A549 (cell line): ENCODE measurements at regions not wholly inside any gene's neighbourhood (a gene's known extent, or its start where the extent isn't known, plus 50 kb on each side); places are given as distances from the start of the nearest gene placed in this dataset.

ENCODE experiments used
- CBX2 ChIP-seq: fragments of 200-600 bp; sonication (generic); IDR thresholded peaks from 2 replicates; pipeline ENCODE4 v1.6.1; 2016; ENCODE audit warnings: low read depth, mild to moderate bottlenecking, borderline replicate concordance
- CHD2 ChIP-seq: fragments of 150-350 bp; IDR thresholded peaks from 2 replicates; pipeline ENCODE4 v1.6.1; 2014; ENCODE audit warnings: low read length; ENCODE audit not compliant: partially characterized antibody
- CTCF ChIP-seq: fragments of >200 bp; sonication (Bioruptor Twin); formaldehyde crosslinking; IDR thresholded peaks from 3 replicates; pipeline ENCODE4 v1.5.1; 2016
- EP300 ChIP-seq, 2 experiments: fragments of >200 bp; sonication (Bioruptor Twin); formaldehyde crosslinking; IDR thresholded peaks; 2 replicates in 1 of 2; 3 replicates in 1 of 2; pipeline ENCODE4 v1.6.1; 2016 to 2017
- JUNB ChIP-seq: fragments of >200 bp; sonication (Bioruptor Twin); formaldehyde crosslinking; IDR thresholded peaks from 2 replicates; pipeline ENCODE4 v1.6.1; 2016
- KDM5A ChIP-seq: fragments of 200-600 bp; sonication (generic); IDR thresholded peaks from 2 replicates; pipeline ENCODE4 v1.6.1; 2016; ENCODE audit warnings: antibody characterized with exemption, mild to moderate bottlenecking
- MAFK ChIP-seq: fragments of 450-650 bp; IDR thresholded peaks from 2 replicates; pipeline ENCODE4 v1.6.1; 2014; ENCODE audit not compliant: partially characterized antibody
- MAX ChIP-seq: IDR thresholded peaks from 2 replicates; pipeline ENCODE4 v1.6.1; 2012
- MAZ ChIP-seq: fragments of 150-350 bp; IDR thresholded peaks from 2 replicates; pipeline ENCODE4 v1.6.1; 2014; ENCODE audit warnings: antibody characterized with exemption, low read depth, low read length, borderline replicate concordance
- POLR2A ChIP-seq: IDR thresholded peaks from 2 replicates; pipeline ENCODE4 v1.6.1; 2012; ENCODE audit warnings: mild to moderate bottlenecking, low read length
- RAD21 ChIP-seq, 2 experiments: fragments of >200 bp in 1 of 2; sonication (Bioruptor Twin) in 1 of 2; formaldehyde crosslinking in 1 of 2; IDR thresholded peaks in 1 of 2; conservative IDR thresholded peaks in 1 of 2; 2 replicates in 1 of 2; 3 replicates in 1 of 2; pipeline ENCODE4 v1.6.1; 2012 to 2018; ENCODE audit warnings: inconsistent platforms in 1 of 2
- RCOR1 ChIP-seq: fragments of 150-350 bp; IDR thresholded peaks from 2 replicates; pipeline ENCODE4 v1.6.1; 2014; ENCODE audit warnings: antibody characterized with exemption, low read length, low read depth
- REST ChIP-seq: fragments of 200-600 bp; sonication (generic); IDR thresholded peaks from 2 replicates; pipeline ENCODE4 v1.6.1; 2016; ENCODE audit warnings: antibody characterized with exemption, mild to moderate bottlenecking, moderate library complexity
- SMC3 ChIP-seq: fragments of >200 bp; sonication (Bioruptor Twin); formaldehyde crosslinking; IDR thresholded peaks from 3 replicates; pipeline ENCODE4 v1.6.1; 2018; ENCODE audit warnings: inconsistent platforms

GRCh38 chr18:67292814-67293213 is 223.7 kb downstream of the DSEL start:
- TF ChIP-seq RAD21 (conservative IDR thresholded peaks at IDR 0.05 in 1 of 2, IDR thresholded peaks at IDR 0.05 in 1 of 2): no peak
- TF ChIP-seq SMC3: no peak
- no peak for TF ChIP-seq CBX2
- TF ChIP-seq POLR2A: no peak
- no peak for TF ChIP-seq MAFK
- TF ChIP-seq CTCF: no peak
- TF ChIP-seq RCOR1: no peak
- TF ChIP-seq JUNB: no peak
- TF ChIP-seq MAX: no peak
- no peak for TF ChIP-seq CHD2
- TF ChIP-seq MAZ: no peak
- no peak for TF ChIP-seq REST
- no peak for TF ChIP-seq KDM5A
- no peak for TF ChIP-seq EP300 (IDR thresholded peaks at IDR 0.05)
